Panc1 (cell line): ENCODE measurements at regions not wholly inside any gene's neighbourhood (a gene's known extent, or its start where the extent isn't known, plus 50 kb on each side); places are given as distances from the start of the nearest gene placed in this dataset.

Experiments
- POLR2AphosphoS5 ChIP-seq: IDR thresholded peaks from 2 replicates; pipeline ENCODE4 v1.6.1; 2012; ENCODE audit warnings: mild to moderate bottlenecking, low read depth, low read length, moderate library complexity
- SIN3A ChIP-seq: IDR thresholded peaks from 2 replicates; pipeline ENCODE4 v1.6.1; 2012; ENCODE audit warnings: low read depth, mild to moderate bottlenecking, low read length, moderate library complexity, borderline replicate concordance; ENCODE audit not compliant: insufficient read depth
- TCF7L2 ChIP-seq: IDR thresholded peaks from 2 replicates; pipeline ENCODE4 v1.6.1; 2011; ENCODE audit warnings: mild to moderate bottlenecking, low read depth, low read length, inconsistent platforms
- TF ChIP-seq, protein P1 (sequence below): fragments of 450-650 bp; IDR thresholded peaks from 2 replicates; pipeline ENCODE4 v1.5.1; 2017; ENCODE audit warnings: mild to moderate bottlenecking

DNA sequence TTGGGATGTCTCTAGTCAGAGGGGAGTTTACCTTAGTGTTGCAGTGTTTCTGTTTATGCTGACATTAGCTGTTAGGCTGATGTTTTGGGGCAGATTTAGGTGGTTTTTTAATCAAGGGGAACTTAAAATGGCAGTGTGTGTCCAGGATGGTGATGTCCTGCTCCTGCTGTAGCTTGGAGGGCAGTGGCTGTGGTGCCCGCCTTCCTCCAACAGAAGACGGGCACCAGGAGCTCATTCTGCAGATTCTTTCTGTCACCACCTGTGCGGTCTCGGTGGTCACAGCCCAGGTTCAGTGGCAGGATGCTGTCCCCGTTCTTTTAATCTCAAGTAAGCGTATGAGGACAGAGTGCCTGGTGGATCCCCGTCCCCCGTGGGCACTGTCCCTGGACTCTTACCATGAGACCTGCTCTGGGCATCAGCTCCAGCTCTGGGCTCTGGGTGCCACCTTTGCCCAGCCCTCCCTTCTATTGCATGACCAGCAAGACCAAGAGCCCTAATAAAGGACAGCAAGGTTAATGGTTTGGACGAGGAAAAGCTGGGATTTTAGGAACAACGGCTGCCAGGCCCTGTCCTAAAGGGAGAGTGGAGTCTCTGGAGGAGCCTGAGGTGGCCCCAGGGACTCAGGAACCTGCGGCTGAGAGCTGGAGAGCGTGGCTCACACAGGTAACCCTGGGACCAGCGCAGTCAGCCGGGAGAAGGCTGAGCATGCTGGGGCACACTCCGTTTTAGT lies 217.3 kb downstream of the ERMARD start:
- TF ChIP-seq SIN3A, result no peak
- TF ChIP-seq, protein P1, sequence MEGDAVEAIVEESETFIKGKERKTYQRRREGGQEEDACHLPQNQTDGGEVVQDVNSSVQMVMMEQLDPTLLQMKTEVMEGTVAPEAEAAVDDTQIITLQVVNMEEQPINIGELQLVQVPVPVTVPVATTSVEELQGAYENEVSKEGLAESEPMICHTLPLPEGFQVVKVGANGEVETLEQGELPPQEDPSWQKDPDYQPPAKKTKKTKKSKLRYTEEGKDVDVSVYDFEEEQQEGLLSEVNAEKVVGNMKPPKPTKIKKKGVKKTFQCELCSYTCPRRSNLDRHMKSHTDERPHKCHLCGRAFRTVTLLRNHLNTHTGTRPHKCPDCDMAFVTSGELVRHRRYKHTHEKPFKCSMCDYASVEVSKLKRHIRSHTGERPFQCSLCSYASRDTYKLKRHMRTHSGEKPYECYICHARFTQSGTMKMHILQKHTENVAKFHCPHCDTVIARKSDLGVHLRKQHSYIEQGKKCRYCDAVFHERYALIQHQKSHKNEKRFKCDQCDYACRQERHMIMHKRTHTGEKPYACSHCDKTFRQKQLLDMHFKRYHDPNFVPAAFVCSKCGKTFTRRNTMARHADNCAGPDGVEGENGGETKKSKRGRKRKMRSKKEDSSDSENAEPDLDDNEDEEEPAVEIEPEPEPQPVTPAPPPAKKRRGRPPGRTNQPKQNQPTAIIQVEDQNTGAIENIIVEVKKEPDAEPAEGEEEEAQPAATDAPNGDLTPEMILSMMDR, result no peak
- TF ChIP-seq POLR2AphosphoS5, result no peak
- TF ChIP-seq TCF7L2, result no peak
